Fibroblast of pulmonary artery (primary cell): ENCODE measurements at regions not wholly inside any gene's neighbourhood (a gene's known extent, or its start where the extent isn't known, plus 50 kb on each side); places are given as distances from the start of the nearest gene placed in this dataset.
A peak's percentile ranks its signal among the peaks of the same experiment; 100 is the strongest.

Experiments
- DNase-seq: peaks from one replicate; pipeline ENCODE4 v3.0.0-alpha.2; 2010; ENCODE audit warnings: low read depth
- H3K4me3 ChIP-seq: replicated peaks from 2 replicates; pipeline ENCODE4 v1.5.1; 2011; ENCODE audit warnings: low read depth, mild to moderate bottlenecking, control low read depth, low read length, moderate library complexity
- TF ChIP-seq, protein P1 (sequence below): IDR thresholded peaks from 2 replicates; pipeline ENCODE4 v1.5.1; 2011; ENCODE audit warnings: mild to moderate bottlenecking, control low read depth, low read length, inconsistent platforms; ENCODE audit errors: missing control alignments

DNA sequence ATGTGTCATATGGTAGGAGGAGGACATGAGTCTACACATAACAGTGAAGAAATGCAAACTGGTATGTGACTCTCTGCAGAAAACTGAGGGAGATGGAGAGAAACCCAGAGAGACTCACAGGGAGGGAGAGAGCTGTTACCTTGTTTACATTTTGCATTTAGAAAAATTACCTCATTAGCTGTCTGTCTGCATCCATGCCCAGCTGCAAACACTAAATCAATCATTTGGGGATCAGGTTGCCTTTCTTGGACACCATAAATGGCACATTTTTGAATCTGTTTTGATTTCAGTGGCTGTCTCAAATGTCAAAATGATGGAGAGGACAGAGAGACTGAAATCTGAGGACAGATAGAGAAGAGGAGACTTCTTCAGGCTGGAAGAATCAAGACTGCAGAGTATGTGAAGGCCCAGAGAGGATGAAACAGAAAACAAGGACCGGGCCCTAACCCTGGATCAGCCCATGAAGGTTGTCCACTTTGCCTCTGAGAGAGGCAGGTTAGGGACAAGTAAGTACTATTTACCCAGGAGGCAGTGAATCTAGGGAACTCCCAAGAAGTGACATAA lies 92.2 kb downstream of the UNC5CL start:
- H3K4me3 ChIP-seq = no peak overlapping the region
- DNase-seq = no peak
- TF ChIP-seq, protein P1, sequence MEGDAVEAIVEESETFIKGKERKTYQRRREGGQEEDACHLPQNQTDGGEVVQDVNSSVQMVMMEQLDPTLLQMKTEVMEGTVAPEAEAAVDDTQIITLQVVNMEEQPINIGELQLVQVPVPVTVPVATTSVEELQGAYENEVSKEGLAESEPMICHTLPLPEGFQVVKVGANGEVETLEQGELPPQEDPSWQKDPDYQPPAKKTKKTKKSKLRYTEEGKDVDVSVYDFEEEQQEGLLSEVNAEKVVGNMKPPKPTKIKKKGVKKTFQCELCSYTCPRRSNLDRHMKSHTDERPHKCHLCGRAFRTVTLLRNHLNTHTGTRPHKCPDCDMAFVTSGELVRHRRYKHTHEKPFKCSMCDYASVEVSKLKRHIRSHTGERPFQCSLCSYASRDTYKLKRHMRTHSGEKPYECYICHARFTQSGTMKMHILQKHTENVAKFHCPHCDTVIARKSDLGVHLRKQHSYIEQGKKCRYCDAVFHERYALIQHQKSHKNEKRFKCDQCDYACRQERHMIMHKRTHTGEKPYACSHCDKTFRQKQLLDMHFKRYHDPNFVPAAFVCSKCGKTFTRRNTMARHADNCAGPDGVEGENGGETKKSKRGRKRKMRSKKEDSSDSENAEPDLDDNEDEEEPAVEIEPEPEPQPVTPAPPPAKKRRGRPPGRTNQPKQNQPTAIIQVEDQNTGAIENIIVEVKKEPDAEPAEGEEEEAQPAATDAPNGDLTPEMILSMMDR = no peak

DNA sequence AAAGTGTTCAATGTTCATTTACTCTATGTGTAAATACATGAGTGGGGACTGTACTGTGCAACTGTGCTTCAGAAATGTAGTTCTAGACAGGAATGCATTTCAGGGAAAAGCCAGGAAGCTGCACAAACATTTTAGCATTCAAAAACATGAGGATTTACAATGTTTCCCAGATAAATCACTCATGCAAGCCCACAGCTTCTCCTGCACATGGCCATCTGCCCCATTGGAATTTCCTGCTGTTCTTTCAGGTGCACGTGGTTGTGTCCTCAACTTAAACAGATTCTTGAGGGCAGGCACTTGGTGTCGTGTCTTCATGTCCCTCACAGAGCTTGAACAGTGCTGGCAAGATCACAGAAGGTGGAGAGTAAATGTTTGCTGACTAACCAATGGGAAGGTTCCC lies 101.5 kb downstream of the UNC5CL start:
- peak; percentile 29 for DNase-seq
- TF ChIP-seq, protein P1 = no peak
- H3K4me3 ChIP-seq = no peak overlapping the region

DNA sequence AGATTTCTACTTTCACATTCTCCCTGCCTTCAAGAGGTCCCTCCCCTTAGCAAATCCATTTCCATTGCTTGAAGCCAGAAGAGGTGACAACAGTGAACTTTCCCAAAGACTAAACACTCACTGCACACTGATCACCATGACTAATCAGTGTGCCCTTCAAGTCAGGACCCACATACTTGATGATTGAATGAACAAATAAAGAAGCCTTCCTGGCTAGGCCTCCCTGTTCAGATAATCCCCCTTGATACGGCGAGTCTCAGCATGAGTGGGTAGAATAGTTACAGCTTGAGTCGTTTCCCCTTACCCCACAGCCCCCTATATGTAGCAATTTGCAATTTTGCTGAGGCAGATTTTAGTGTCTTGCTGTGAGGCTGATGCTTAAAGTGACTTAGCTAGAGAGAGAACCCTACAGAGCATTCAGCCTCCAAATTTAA lies 102.2 kb downstream of the UNC5CL start:
- TF ChIP-seq, protein P1 = no peak
- peak; percentile 58 for DNase-seq

DNA sequence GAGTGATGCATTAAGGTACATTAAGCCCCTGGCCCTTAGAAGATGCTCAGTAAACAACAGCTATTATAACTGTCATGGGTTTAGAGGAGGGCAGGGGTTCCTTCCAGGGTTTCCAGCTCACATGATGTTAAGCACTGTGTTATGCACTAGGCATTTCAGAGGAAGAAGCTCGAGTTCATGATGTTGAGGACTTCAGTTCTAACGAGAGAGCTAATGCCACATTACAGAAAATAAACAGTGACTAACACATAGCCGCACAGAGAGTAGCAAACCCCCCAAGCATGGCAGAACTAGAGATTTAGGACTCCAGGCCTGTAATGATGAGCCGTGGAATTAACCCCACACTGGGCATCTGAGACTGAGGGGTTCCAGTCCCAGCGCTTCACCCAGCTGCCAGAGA lies 105.2 kb downstream of the UNC5CL start:
- TF ChIP-seq, protein P1 = no peak
- DNase-seq = no peak
- no peak overlapping the region for H3K4me3 ChIP-seq

More for the DNA sequence above, 102.2 kb downstream of the UNC5CL start:
- H3K4me3 ChIP-seq = no peak overlapping the region

DNA sequence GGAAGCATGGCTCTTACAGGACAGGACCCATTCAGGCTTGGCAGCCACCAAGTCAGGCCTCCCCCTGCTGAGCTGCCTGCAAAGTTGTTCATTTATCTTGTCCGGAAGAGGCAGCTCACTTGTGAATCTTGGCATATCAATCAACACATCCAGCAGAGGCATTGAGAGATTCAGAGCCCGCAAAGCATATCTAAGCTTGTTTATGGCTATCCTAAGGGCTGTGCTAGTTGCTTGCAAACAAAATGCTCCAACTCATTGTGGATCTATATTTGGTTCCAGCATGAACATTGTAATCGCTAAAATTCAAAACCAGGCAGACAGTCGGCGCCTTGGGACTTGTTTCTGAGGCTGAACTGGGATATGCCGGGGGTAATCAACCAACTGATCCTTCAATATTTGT lies 106.1 kb downstream of the UNC5CL start:
- no peak for DNase-seq
- no peak overlapping the region for H3K4me3 ChIP-seq
- TF ChIP-seq, protein P1 = no peak

DNA sequence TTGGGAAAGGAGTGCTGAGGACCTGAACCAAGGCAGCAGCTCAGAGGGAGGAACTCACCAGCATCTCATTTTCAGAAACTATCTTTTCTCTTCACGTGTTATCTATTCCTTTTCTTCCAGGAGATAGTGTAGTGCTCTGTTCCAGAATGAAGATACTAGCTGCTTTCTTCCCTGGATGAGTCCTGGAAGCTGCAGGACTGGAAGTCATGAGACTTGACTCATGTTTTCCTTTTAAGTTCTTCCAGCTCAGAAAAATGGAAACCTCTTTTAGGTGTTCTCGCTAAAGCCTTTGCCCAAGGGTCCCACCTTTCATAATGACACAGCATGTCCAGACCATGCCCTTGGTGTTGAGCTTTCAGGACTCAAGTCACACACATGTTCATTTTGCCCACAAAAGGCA lies 106.7 kb downstream of the UNC5CL start:
- DNase-seq = no peak
- no peak overlapping the region for H3K4me3 ChIP-seq
- TF ChIP-seq, protein P1 = no peak

DNA sequence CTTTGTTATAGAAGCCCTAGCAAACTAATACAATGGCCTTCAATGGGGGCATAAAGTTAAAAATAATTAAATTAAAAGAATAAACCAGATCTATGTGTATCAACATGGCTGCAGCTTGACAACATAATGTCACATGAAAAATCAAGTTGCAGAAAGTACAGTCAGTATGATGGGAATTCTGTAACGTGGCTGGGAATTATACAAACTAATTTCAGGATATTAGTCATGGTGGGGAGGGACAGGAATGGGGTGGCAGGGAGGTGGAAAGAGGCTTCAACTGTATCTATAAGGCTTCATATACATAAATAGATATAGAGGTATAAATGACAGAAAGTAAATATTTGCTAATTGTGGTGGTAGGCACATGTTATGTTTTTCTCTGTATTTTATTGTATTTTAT lies 107.1 kb downstream of the UNC5CL start:
- TF ChIP-seq, protein P1 = no peak
- no peak overlapping the region for H3K4me3 ChIP-seq
- DNase-seq = peak; percentile 31
